Bronchial epithelial cell (primary cell): ENCODE measurements at regions not wholly inside any gene's neighbourhood (a gene's known extent, or its start where the extent isn't known, plus 50 kb on each side); places are given as distances from the start of the nearest gene placed in this dataset.

Experiments used
- DNase-seq: peaks from one replicate; pipeline ENCODE4 v3.0.0-alpha.2; 2010; ENCODE audit warnings: low read depth
- FAIRE-seq: peaks from 2 replicates; lab custom pipeline; 2011; peaks lifted over from hg19 to GRCh38; lab: Jason Lieb, UNC
- H3K27me3 ChIP-seq: 2 replicates; pipeline ENCODE4 v1.5.1; 2011; ENCODE audit warnings: low read length; ENCODE audit not compliant: control insufficient read depth, insufficient read depth
- H3K36me3 ChIP-seq: 2 replicates; pipeline ENCODE4 v1.5.1; 2011; ENCODE audit warnings: low read length; ENCODE audit not compliant: control insufficient read depth, insufficient read depth
- H3K4me3 ChIP-seq: 2 replicates; pipeline ENCODE4 v1.5.1; 2011; ENCODE audit warnings: mild to moderate bottlenecking, low read depth, low read length, control low read depth
- TF ChIP-seq, protein P1 (sequence below): IDR thresholded peaks from 2 replicates; pipeline ENCODE4 v1.5.1; 2011; ENCODE audit warnings: mild to moderate bottlenecking, moderate library complexity, low read length, control low read depth, inconsistent platforms; ENCODE audit not compliant: insufficient read depth, severe bottlenecking

DNA sequence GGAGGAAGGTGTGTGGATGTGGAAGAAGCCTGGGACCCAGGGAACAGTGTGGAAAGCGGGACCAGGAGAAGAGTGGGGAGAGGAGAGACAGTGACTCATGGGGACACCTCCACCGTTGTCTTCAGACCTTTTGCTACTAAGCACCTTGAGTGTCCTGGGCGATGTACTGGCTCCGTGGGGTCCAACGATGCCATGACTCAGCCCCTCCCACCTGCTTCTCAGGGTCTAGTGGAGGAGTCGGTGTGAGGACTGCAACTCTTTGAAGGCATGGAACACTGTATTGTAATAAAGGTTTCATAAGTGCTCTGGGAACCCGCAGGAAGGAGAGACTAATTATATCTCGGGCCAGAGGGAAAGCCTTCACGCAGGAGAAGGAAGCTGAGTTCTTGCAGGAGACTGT lies 166.9 kb upstream of the KL start:
- TF ChIP-seq, protein P1, sequence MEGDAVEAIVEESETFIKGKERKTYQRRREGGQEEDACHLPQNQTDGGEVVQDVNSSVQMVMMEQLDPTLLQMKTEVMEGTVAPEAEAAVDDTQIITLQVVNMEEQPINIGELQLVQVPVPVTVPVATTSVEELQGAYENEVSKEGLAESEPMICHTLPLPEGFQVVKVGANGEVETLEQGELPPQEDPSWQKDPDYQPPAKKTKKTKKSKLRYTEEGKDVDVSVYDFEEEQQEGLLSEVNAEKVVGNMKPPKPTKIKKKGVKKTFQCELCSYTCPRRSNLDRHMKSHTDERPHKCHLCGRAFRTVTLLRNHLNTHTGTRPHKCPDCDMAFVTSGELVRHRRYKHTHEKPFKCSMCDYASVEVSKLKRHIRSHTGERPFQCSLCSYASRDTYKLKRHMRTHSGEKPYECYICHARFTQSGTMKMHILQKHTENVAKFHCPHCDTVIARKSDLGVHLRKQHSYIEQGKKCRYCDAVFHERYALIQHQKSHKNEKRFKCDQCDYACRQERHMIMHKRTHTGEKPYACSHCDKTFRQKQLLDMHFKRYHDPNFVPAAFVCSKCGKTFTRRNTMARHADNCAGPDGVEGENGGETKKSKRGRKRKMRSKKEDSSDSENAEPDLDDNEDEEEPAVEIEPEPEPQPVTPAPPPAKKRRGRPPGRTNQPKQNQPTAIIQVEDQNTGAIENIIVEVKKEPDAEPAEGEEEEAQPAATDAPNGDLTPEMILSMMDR: no peak
- DNase-seq (no peak), FAIRE-seq (peak; percentile 68)
- Histone ChIP-seq H3K4me3 (no peak overlapping the region), H3K36me3 (no peaks in the 10 kb centered on the region), H3K27me3 (peaks cover 4% of the 10 kb centered on the region)

DNA sequence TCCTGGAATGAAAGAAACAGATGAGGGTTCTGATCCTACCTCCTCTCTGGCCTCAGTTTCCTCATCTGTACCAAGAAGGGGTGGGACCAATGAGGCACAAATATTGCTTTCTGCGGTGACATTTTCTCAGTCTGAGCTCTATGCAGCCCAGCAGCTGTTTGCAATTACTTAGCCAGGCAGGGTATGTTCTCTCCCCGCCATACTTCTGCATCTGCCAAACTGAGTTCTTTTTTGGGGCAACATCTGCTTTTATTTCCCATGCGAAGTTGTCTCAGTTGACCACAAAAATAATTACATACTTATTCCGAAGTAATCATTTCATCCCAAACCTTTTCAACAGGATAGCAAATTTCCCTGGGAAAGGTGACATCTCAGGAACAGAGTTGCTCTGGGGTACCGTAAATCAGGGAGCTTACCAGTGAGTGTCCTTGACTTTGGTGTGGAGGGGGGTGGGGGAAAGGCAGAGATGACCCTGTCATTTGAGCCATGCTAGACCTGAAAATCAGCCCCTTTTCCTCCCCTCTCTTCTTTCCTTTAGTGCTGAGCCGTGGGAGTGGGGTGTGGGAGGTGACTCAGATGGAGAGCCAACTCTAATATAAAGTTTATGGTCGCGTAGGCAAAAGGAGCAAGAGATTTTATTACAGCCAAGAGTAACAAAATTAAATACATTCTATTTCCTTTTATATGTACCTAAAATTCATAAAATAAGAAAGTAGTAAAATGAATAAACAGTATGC lies 165.7 kb upstream of the KL start:
- Histone ChIP-seq H3K27me3 (peaks cover 4% of the 10 kb centered on the region), H3K36me3 (no peaks in the 10 kb centered on the region), H3K4me3 (no peak overlapping the region)
- FAIRE-seq: no peak
- no peak for DNase-seq
- TF ChIP-seq, protein P1: no peak

DNA sequence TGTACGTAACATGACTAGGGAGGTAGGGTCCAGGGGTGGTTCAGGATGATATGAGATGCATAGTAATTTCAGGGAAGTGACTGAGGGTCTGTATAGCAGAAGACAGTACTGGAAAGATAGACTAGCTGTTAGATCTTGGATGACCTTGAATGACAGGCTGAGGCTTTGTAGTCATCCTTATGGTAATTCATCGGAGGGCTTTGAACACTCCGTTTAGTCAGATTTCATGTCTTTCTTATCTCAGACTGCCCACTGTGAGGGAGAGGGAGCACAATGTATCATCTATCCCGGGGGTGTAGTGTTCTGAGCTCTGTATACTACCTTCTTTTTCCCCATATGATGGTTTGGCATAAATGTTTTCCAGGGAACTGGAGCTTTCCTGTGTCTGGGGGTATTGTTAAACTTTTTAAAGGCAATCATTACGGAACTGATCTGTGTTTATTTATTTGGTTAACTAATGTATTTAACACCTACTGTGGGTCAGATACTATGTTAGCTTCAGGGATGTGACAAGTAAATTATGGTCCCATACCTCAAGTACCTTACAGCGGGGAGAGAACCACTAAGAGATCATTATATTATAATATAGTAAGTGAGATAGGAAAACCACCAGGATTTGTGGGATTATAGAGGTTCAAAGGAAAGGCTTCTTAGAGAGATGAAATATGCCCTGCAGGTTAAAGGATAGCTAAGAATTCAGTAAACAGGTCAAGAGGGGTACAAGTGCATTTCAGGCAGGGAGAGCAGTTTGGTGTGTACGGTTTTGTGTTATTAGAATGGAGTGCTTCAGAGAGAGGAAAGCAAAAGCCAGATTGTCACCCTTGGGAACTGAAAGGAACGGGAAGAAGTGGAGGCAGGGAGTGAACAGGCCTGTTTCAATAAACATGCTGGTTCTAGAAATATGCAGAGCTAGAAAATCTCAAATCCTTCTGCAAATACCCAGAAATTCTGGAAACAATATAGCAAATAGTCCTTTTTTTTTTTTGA lies 164.8 kb upstream of the KL start:
- Histone ChIP-seq H3K36me3 (no peaks in the 10 kb centered on the region), H3K4me3 (no peak overlapping the region), H3K27me3 (peaks cover 1% of the 10 kb centered on the region)
- DNase-seq (no peak), FAIRE-seq (no peak)
- TF ChIP-seq, protein P1: no peak

DNA sequence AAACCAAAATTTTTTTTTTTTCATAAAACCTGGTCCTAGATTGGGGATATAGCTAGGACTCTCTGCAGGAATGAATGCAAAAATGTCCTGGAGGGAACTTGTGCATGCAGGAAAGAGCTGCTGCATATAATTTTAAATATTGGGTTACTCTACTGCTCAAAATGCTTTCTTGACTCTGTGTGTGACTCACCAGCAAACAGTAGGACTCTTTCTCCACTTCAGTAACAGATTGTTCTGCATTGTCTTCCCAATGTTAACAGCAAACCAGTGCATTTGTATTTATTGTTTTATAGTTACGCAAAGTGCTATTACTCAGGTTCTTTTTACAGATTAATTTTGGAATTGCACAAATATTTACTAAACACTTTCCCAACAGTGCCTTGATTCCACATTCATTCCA lies 163.7 kb upstream of the KL start:
- no peaks in the 10 kb centered on the region for H3K36me3 ChIP-seq
- peaks cover 1% of the 10 kb centered on the region for H3K27me3 ChIP-seq
- no peak overlapping the region for H3K4me3 ChIP-seq
- TF ChIP-seq, protein P1: no peak
- DNase-seq (peak; percentile 32), FAIRE-seq (no peak)

DNA sequence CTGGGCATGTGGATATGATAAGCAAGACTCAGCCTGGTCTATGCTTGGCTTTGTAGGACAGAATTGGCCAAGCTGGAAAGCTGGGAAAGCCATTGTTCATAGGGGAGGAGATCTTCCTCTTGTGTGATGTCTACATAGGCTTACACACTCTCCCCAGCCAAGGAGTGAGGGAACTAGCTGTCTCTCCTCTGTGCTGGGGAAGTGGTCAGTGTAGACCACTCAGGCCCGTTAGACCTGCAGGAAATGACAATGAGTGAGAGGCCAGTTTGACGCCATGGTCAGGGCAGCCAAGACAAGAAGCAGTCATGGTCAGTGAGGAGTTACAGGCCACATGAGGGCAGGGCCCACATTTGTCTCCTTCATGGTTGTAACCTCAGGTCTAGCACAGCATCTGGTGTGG lies 159.1 kb upstream of the KL start:
- no peak for FAIRE-seq
- no peaks in the 10 kb centered on the region for H3K36me3 ChIP-seq
- TF ChIP-seq, protein P1: no peak

More for the DNA sequence above, 159.1 kb upstream of the KL start:
- DNase-seq: no peak
- H3K27me3 ChIP-seq: no peaks in the 10 kb centered on the region
- H3K4me3 ChIP-seq: no peak overlapping the region
